NB4 (cell line): ENCODE measurements at regions not wholly inside any gene's neighbourhood (a gene's known extent, or its start where the extent isn't known, plus 50 kb on each side); places are given as distances from the start of the nearest gene placed in this dataset.
"Not testable (repeated sequence)": the region's sequence is repeated elsewhere in the genome, so short reads cannot be mapped to it uniquely, and the experiment has no call there.

ENCODE experiments used
- CTCF ChIP-seq: IDR thresholded peaks from one replicate; pipeline ENCODE4 v1.5.1; 2012; ENCODE audit warnings: low read depth, low read length
- MYC ChIP-seq: IDR thresholded peaks from 2 replicates; pipeline ENCODE4 v1.6.1; 2011; ENCODE audit warnings: low read depth, low read length
- POLR2A ChIP-seq: IDR thresholded peaks from 2 replicates; pipeline ENCODE4 v1.6.1; 2011; ENCODE audit warnings: mild to moderate bottlenecking; ENCODE audit not compliant: insufficient read length; ENCODE audit errors: extremely low read depth

GRCh38 chr11:3519841-3520240 is 122.0 kb downstream of the ART5 start:
- TF ChIP-seq CTCF, POLR2A, MYC: not testable (repeated sequence)
